GM18868 (cell line): ENCODE measurements at regions not wholly inside any gene's neighbourhood (a gene's known extent, or its start where the extent isn't known, plus 50 kb on each side); places are given as distances from the start of the nearest gene placed in this dataset.

Experiments
- ATAC-seq: cut with Tn5 transposase; IDR thresholded peaks from one replicate; pipeline ENCODE4 v1.9.1; 2021; ENCODE audit warnings: mild to moderate bottlenecking, moderate library complexity; ENCODE audit not compliant: unreplicated experiment

DNA sequence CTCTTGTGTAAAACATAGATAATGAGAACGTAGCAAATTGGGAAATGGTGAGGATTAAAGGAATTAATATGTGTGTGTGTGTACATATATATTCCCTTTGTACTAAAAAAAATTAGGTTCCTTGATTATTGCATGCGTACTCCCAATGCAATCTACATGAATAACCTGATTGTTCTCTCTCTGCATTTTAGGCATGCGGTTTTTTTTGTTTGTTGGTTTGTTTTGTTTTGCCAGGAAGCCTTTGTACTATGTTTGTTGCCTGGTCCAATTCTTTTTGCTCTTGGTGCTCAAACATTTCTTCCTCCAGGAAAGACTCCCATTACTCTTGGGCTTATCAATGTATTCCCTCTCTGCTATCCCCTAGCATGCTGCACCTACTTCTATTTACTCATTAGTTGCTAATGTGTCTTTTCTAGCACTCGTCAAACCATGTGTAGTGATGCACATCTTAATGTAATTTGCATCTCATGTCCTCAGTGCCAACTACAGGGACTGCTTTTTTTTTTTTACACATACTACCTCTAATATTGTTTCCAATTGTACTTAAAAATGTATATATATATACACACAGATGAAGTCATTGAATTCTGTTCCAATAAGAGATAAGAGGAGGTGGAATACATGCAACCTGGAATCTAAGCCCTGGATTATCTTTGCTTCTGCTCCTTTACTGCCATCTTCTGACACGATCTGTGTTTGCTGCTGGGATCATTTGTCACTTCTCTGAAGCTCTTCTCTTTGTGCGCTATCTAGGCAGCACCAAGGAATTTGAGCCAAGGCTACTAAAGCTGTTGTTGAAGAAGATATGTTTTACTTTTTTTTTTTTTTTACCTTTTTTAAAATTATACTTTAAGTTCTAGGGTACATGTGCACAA, 197.2 kb upstream of the ANO3 start:
- ATAC-seq: peak; percentile 56

DNA sequence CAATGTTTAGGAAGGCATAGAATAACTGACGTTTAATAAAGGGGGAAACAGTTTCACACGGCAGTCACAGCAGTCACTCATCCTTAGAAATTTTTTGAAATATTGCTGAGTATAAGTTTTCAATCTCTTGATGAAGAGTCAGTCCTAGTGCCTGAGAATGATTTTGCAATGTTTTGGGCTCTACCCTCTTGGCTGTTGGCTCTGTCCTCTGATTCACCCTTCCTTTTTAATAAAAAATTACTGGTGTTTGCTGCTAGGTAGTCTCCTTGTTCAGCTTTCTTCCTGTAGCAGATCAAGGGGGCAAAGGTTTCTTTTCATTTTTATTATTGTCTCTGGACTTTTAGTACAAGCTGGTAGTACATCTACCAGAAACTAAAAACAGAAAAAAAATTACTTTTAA, 194.3 kb upstream of the ANO3 start:
- ATAC-seq: no peak

DNA sequence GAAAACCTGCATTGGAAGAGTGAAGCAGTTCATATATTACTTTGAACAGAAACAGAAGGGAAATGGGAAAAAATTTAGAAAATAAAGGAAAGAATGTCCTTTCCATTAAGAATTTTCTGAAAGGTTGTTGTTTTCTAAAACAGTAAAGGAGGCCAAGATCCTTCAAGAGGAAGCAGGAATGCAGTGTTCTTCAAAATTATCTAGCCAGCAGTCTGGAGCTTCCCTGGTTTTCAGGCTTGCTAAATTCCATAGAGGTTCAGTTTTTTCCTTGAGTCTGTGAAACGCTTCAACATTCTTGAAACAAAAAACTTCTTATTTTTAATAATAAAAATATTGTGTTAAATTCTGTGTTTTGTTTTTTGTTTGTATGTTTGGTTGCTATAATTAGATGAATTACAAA, 189.0 kb upstream of the ANO3 start:
- no peak for ATAC-seq

DNA sequence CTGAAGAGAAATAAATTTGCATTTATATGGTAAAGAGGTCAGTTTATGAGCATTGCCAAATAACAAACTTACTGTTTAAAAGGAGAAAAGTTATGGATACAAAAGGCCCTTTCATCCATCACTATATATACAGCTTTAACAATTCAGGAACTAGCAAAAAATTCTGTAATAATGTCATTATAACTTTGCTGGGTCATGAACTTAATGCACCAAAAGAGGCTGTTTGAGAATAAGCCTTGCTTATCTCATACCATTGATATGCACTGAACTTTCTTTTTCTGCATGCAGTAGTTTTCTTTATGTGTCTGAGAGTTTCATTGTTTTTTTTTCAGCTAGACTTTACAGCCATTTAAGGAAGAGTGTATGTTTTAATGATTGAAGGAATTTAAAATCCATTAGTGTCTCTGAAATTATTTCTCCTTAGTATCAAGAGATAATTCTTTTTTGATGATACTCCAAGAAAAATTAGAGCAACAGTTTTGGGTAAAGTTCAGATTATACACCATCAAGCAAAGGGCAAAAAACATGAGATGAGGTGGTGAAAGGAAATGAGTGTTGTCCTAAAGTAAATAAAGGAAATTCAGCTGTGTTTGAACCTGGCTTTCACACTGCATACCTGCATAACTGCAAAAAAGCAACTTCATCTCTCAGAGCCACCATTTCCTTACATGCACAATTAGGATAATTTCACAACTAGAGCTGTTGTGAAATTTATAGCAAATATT, 188.2 kb upstream of the ANO3 start:
- ATAC-seq: no peak

DNA sequence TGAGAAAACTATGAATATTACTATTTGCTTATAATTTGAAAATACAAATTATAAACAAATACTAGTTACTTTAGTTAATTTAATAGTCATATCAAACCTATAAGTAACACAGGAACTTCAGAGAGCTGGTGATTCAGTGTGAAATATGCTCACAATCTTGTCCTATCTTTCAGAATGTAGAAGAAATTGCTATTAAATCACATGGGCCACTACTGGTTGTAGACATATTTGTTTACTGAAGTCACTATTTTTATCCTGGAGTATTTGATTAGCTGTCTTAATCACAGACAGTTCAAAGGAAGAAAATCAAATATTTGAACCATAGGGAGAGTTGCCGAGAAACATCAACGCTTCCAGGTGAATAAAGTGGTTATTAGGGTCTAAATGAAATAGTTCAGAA, 187.6 kb upstream of the ANO3 start:
- ATAC-seq: no peak

DNA sequence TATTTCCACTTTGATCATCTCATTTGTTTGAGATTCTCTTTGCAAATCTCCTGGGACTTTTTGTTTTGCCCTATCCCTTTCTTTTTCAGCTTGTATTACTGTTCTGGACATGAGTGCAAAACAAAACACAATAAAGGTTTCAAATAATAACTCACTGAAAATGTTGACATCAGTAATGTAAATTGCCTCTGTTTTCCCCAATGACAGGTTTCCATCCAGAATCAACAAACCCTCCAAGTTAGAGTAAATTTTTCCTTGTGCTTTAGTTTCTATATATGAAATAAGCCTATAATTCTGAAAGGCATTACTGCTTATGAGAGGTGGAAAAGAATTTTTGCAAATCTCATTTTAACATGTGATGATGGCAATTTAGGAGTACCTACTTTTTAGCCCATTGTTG, 187.0 kb upstream of the ANO3 start:
- ATAC-seq: no peak

DNA sequence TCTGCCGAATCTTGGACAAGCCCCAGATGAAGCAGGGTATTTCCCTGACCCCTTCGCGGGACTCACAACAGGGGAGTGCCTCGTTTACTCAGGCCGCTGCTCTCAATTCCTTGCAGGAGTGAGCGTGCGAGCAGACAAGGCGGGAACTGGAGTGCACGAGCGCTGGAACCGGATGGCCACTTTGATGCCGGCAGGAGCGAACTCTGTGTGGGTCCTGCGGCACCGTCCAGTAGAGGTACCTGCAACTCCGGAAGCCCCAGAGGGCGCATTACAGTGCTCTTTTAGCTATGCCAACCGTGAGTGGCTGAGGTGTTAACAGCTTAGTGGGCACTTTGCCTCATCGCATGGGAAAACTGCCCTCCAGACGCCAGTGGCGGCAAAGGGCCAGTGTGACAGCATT, 182.3 kb upstream of the ANO3 start:
- no peak for ATAC-seq

DNA sequence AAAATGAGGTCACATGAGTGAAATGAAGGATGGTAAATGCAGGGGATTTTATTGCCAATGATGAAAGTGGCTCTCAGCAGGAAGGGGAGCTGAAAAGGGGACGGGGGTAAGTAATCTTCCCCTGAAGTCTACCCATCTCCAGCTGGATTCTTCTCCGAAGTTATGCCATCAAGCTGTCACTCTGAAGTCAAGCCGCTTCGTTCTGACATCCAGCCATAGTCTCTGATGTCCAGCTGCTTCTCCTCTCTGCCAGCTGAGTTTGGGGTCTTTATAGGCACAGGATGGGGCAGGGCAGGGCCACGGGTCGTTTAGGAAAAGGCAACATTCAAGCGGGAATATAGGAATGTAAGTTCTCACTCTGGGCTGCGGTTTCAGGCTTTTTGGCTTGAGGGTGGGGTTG, 181.9 kb upstream of the ANO3 start:
- no peak for ATAC-seq

DNA sequence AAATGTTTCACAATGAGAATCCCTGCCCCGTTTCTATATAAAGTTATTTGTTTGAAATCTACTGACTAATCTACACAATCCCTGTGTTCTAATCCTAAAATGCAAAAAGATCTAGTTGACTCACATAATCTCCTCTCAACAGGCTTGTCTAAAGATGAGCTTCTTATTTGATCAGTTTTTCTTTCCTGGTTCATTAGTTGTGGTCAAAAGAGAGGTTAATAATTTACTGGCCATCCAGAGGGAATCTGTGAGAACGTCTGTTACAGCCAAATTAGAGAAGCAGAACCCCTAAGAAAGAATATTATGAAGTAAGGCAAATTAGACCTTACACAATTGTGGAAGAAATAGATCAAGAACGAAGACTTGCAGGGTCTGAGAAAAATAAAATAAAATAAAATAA, 173.7 kb upstream of the ANO3 start:
- ATAC-seq: no peak

DNA sequence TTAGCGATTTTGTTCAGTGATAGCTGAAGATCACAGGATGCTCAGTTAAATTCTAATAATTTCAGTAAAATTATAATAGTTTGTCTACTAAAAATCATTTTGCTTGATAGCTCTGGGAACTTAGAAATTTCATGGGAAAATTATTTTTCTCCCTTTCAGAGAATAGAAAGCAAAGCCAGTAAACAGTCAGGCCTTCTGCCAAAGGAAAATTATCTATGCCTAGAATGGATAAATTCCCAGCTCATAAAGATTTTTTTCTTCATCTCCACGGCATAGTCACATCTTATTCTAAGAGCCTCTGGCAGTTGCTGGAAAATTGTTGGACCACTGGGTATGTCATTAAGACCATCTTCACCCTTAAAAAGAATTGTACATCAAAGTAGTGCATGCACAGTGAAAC, 169.6 kb upstream of the ANO3 start:
- no peak for ATAC-seq

DNA sequence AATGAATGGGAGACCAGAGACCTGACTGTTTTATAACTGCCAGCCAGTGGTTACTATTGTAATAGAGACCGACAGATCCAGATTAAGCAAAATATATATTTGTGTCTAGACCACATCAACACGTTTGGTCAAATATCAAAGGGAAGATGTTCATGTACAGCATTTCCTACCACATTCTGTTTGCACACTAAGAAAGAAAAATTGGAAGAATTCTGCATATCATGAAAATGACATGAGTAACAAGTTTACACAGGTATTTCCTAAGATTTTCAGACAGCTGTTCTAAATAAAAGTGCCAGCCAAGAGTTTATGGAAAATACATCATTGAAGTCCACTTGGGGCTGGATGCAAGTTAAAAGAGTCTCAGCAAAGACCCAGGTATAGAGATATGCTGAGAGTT, 145.5 kb upstream of the ANO3 start:
- no peak for ATAC-seq

DNA sequence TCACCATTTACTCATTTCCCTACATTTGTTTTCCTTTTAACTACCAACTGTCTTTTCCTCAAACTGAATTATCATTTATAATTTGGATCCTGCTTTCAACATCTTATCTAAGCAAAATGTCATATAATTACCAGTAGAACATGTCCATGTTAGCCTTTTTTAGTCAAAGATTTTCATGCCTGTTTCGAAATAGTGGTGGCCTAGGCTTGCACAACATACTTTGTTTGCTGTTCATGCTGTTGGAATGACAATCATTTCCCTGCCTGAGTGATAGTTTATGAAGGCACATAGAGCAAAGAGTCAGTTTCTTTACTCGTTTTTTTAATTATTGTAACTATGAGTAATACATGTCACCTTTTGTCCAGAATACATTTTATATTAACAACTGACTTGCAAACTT, 144.3 kb upstream of the ANO3 start:
- ATAC-seq: no peak

DNA sequence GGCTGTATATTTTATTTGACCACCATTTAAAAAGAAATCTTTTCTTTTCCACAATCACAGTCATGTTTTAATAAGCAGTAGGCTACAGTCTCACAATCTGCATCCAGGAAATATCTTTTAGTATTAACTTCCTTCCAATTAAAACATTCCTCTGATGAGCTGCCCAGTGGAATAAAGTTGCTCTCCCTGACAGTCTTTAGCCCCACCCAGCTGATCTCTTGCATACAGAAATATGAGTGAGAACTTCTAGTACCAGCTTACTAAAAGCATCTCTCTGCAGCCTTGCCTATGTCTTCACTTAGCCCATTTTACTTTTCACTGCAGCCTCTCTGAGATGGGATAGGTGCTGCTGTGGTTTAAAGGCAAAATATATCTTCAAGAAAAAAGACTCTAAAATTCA, 143.4 kb upstream of the ANO3 start:
- no peak for ATAC-seq

DNA sequence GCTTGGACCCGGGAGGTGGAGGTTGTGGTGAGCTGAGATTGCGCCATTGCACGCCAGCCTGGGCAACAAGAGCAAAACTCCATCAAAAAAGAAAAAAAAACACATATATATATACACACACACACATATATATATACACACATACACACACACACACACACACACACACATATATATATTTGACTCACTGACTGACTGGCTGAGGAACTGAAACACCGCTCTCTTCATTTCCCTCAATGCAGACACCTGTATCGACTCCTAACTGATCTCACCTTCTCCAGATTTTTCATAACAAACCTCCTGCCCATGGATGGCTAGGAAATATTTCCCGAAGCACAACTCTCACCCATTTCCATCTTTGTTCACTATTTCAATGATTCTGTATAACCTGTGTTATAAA, 140.7 kb upstream of the ANO3 start:
- peak; percentile 64 for ATAC-seq

DNA sequence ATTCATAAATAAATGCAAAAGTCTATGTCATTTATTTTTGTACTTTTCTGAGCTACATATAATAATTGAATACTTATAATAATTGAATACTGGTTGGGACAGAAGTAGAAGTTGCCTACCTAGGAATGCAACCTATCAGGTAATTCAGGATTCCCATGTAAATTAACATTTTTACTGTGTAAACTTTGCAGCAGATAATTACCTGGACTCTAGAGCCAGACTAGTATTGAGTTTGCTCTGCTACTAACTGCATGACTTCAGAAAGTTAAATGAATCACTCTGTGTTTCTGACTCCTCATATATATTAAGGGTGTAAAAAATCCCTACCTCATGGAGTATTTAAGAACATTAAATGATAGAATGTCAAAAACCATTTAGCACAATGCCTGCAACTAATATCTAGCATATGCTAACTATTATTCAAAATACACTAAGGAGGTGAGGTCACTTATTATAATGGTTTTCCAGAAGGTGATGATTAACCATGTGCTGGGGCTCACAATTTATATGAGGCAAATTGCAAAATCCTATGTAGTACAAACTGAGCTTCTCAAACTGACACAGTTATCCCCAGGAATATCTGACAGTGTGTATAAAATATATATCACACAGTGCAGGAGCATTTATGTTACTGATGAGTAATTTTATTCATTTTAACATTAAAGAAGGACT, 138.1 kb upstream of the ANO3 start:
- no peak for ATAC-seq

DNA sequence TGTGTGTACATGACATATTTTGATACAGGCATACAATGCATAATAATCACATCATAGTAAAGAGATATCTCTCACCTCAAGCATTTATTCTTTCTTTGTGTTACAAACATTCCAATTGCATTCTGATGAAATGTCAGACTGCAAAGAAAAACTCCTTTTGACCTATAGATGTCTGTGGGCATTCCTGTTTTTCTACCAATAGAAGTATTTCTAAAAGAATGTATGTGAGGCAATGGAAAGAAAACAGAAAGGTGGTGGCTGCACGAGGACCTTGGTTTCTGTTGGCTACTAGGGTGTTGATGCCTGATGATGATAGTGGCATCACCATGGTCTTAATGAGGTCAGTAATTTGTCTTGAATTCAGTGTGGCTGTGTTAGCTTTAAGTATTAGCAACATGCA, 137.0 kb upstream of the ANO3 start:
- no peak for ATAC-seq

DNA sequence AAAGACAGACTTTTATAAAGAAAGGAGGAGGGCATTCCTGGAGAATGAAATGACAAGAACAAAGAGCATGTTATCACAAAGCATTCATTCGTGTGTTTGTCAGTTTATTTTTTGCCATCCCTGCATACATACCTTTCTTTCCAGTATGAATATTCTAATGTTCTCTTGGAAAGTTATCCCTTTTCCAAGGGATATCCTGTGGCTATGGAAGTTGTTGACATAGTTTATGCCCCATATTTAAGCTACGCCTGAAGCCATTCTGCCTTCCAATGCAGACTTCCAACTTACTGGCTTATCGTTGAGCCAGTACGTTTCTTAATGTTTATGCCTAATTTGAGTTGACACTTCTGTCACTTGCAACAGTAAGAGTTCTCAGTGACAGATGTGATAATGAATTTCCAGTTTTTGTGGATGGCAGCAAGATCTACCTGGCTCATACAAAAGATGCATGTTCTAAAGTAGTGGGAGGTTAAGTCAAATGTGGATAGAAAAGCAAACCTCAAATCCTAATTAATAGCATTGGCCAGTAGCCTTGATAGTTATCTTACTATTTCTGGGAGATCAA, 133.3 kb upstream of the ANO3 start:
- ATAC-seq: no peak

DNA sequence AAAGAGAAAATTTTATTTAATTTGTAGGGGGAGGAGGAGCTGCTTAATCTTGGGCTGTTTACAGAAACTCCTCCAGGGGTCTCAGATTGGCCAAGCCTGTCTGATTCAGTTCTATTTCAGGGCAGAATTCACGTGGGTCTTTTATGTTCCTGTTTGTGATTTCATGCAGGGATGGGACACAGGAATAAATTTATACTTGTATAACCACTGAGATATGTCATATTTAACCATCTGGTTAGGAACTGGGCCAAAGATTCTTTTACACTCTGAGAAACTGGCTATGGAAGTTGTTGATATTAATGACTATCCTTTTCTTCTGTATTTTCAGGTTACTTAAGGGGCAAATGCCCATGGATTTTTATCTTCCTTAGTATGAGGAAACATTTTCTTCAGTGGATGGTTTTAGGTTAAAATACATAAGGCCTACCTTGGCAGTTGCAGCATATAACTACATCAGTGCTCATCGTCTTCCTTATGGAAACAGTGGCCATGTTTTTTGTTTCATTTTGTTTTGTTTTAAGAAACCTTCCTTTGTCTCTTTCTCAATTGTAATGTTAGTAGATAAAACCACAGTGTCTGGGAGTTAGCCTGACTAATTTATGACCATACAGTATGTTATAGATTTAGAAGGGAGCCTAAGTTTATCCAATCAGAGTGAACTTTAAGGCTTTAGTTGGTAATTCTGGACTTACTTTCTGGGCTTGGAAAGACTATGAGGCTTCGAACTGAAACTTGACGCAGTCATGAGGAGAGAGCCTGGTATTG, 132.4 kb upstream of the ANO3 start:
- no peak for ATAC-seq

DNA sequence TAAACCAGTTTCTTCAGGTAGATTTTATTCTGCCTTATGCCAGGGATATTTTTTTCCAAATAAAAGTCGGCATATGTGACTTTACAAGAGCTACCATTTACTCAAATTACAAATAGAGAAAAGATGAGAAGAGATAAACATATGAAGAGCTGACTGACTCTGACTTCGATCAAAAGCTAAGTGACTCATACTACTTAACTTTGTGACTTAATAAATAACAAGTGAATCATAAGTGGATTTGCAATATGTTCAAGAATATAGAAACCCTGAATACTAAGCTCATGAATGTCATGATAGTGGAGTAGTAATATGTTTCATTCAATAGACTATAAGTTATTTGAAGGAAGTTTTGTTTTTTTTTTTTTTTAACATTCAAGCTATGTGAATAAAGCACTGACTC, 130.5 kb upstream of the ANO3 start:
- no peak for ATAC-seq

DNA sequence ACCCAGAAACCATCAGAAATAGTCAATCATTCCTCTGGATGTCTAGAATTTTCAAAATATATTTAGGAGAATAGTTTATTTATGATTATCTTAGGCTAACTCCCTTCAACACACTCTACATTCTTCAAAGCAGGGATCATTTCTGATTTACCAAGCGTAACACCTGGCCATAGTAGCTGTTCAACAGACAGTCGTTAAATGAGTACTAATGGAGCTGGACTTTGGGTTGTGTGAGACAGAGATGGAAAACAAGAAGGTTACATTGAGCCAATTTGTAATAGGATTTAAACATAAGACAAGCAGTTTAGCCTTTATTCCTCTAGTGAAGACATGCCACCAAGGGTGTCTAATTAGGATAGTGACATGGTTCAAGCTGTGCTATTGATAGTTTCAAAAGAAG, 129.2 kb upstream of the ANO3 start:
- no peak for ATAC-seq

DNA sequence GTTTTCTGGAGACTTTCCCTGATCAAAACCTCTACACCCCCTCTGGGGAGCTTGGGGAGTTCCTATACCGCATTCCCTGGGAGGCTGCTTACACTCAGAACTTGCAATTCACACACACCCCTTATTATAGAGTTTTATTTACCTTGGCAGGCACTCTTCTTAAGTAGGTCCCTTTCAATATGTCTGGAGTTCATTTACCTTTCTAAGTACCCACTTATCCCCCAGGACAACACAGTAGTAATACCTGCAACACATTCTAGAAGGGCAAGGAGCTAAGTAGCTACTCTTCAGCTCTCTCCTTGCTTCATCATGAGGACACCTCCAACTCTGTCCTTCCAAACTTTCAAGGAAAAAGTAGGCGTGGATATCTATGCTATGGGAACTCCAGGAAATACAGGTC, 127.8 kb upstream of the ANO3 start:
- no peak for ATAC-seq
